GM12878 (cell line): ENCODE measurements at regions not wholly inside any gene's neighbourhood (a gene's known extent, or its start where the extent isn't known, plus 50 kb on each side); places are given as distances from the start of the nearest gene placed in this dataset.

Experiments
- JUNB ChIP-seq: IDR thresholded peaks from 2 replicates; pipeline ENCODE4 v1.6.1; 2016; ENCODE audit warnings: antibody characterized with exemption, mild to moderate bottlenecking
- MYC ChIP-seq: IDR thresholded peaks from 2 replicates; pipeline ENCODE4 v1.6.1; 2011; ENCODE audit warnings: mild to moderate bottlenecking, low read length, moderate library complexity, inconsistent platforms; ENCODE audit not compliant: insufficient read depth, insufficient replicate concordance, insufficient read length, severe bottlenecking
- POLR2A ChIP-seq: IDR thresholded peaks from 2 replicates; pipeline ENCODE4 v1.6.1; 2011; ENCODE audit warnings: low read depth, mild to moderate bottlenecking, low read length
- TF ChIP-seq, protein P1 (sequence below), 3 experiments: IDR thresholded peaks in 2 of 3; conservative IDR thresholded peaks in 1 of 3; 2 replicates each; pipeline ENCODE4 v1.5.1; 2011; ENCODE audit warnings: low read depth in 3 of 3, low read length in 3 of 3, mild to moderate bottlenecking in 3 of 3, control low read depth in 2 of 3, moderate library complexity in 2 of 3, inconsistent platforms in 1 of 3, mixed read lengths in 1 of 3; ENCODE audit not compliant: control insufficient read depth in 2 of 3, insufficient read depth in 1 of 3; ENCODE audit errors: extremely low read depth in 1 of 3

DNA sequence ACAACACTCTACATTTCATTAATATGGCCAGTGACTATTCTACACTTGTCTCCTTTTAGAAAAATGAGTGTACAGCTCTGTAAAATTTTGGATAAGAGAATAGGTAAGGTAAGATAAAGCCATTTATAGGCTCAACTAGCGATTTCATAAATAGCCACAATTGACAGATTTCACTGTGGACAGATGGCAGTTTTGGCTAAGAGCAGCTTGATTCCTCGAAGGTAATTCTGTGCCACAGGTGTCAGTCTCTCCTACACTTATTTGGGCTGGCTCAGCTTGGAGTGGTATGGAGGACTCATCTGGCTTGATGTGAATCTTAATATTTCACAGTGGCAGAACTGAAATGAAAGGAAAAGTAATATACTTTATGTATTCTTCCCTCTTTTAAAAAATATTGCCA, 536.7 kb upstream of the TBL1XR1 start:
- TF ChIP-seq POLR2A: no peak
- TF ChIP-seq, protein P1, sequence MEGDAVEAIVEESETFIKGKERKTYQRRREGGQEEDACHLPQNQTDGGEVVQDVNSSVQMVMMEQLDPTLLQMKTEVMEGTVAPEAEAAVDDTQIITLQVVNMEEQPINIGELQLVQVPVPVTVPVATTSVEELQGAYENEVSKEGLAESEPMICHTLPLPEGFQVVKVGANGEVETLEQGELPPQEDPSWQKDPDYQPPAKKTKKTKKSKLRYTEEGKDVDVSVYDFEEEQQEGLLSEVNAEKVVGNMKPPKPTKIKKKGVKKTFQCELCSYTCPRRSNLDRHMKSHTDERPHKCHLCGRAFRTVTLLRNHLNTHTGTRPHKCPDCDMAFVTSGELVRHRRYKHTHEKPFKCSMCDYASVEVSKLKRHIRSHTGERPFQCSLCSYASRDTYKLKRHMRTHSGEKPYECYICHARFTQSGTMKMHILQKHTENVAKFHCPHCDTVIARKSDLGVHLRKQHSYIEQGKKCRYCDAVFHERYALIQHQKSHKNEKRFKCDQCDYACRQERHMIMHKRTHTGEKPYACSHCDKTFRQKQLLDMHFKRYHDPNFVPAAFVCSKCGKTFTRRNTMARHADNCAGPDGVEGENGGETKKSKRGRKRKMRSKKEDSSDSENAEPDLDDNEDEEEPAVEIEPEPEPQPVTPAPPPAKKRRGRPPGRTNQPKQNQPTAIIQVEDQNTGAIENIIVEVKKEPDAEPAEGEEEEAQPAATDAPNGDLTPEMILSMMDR (IDR thresholded peaks at IDR 0.05 in 2 of 3, conservative IDR thresholded peaks at IDR 0.05 in 1 of 3; ENCODE audit: control insufficient read depth in 2 of 3, extremely low read depth in 1 of 3, insufficient read depth in 1 of 3, low read depth in 3 of 3, low read length in 3 of 3): no peak
- no peak for TF ChIP-seq MYC
- TF ChIP-seq JUNB: no peak
